K562 (cell line): ENCODE measurements at regions not wholly inside any gene's neighbourhood (a gene's known extent, or its start where the extent isn't known, plus 50 kb on each side); places are given as distances from the start of the nearest gene placed in this dataset.
"Not testable (repeated sequence)": the region's sequence is repeated elsewhere in the genome, so short reads cannot be mapped to it uniquely, and the experiment has no call there.

Source experiments
- ATAC-seq: fragments of 200-7000 bp; cut with Tn5 transposase; 3 replicates; pipeline ENCODE4 v1.9.1; 2020; ENCODE audit warnings: moderate library complexity
- BruUV-seq: library from RNA; stranded (reverse); fragments of 400-500 nt; replicated peaks from 2 replicates; lab custom pipeline; 2021; lab: Mats Ljungman, UMichigan
- CTCF ChIA-PET: fragments of 300-600 bp; formaldehyde crosslinking; extraction: SDS; loops from one replicate; lab custom pipeline; 2021; ENCODE audit warnings: low intra/inter-chr PET ratio; lab: Yijun Ruan, JAX
- POLR2A ChIA-PET: fragments of 300-600, 350-650 bp; sonication (Branson Sonifier 250); formaldehyde crosslinking; extraction: SDS; loops from one replicate; lab custom pipeline; 2021; ENCODE audit warnings: antibody characterized with exemption, inconsistent platforms; lab: Yijun Ruan, JAX
- DNase-seq, 4 experiments: peaks; one replicate each; pipeline versions ENCODE4 v3.0.0 to v3.0.0-alpha.2; 2011 to 2018; ENCODE audit warnings: low spot score in 3 of 4, mixed read lengths in 3 of 4; ENCODE audit errors: extremely low read depth in 1 of 4
- FAIRE-seq: peaks from 2 replicates; lab custom pipeline; 2011; peaks lifted over from hg19 to GRCh38; lab: Jason Lieb, UNC
- H2AFZ ChIP-seq: 2 replicates; pipeline ENCODE4 v1.6.0; 2011; ENCODE audit warnings: low read depth, low read length, control low read depth, inconsistent platforms
- H3K27ac ChIP-seq: fragments of 200-600 bp; 3 replicates; pipeline ENCODE4 v1.8.0; 2011; ENCODE audit warnings: low read depth, mild to moderate bottlenecking, control low read depth, inconsistent platforms, low read length, moderate library complexity, mixed read lengths; ENCODE audit errors: extremely low read depth
- H3K27me3 ChIP-seq, 2 experiments: fragments of 300-600 bp in 1 of 2; 2 replicates in 1 of 2; 3 replicates in 1 of 2; pipeline versions ENCODE4 v1.6.0 to v1.8.0; 2011; ENCODE audit warnings: inconsistent platforms in 2 of 2, low read length in 2 of 2, mild to moderate bottlenecking in 1 of 2, mixed read lengths in 1 of 2, moderate library complexity in 1 of 2; ENCODE audit not compliant: control insufficient read depth in 2 of 2, insufficient read depth in 2 of 2
- H3K36me3 ChIP-seq: fragments of 300-600 bp; 3 replicates; pipeline ENCODE4 v1.8.0; 2011; ENCODE audit warnings: mild to moderate bottlenecking, low read length, inconsistent platforms; ENCODE audit not compliant: control insufficient read depth, insufficient read depth
- H3K4me1 ChIP-seq, 2 experiments: fragments of 200-600 bp in 1 of 2; replicated peaks in 1 of 2; 2 replicates in 1 of 2; 3 replicates in 1 of 2; pipeline versions ENCODE4 v1.5.1 to v1.8.0; 2011; ENCODE audit warnings: inconsistent platforms in 2 of 2, low read length in 2 of 2, mild to moderate bottlenecking in 1 of 2, mixed read lengths in 1 of 2, moderate library complexity in 1 of 2; ENCODE audit not compliant: control insufficient read depth in 2 of 2, insufficient read depth in 2 of 2
- H3K4me2 ChIP-seq: 2 replicates; pipeline ENCODE4 v1.6.1; 2011; ENCODE audit warnings: low read length, control low read depth, inconsistent platforms, mixed read lengths; ENCODE audit not compliant: insufficient read depth
- H3K4me3 ChIP-seq: fragments of 200-600 bp; sonication (generic), shearing (Covaris generic); 2 replicates; pipeline ENCODE4 v1.5.1; 2016; ENCODE audit warnings: control low read depth, inconsistent platforms
- H3K79me2 ChIP-seq: fragments of 200-600 bp; 3 replicates; pipeline ENCODE4 v1.8.0; 2011; ENCODE audit warnings: low read length, inconsistent platforms; ENCODE audit not compliant: control insufficient read depth, insufficient read depth
- H3K9ac ChIP-seq, 2 experiments: 2 replicates each; pipeline versions ENCODE4 v1.6.0 to v1.6.1; 2011; ENCODE audit warnings: low read depth in 2 of 2, low read length in 2 of 2, control low read depth in 1 of 2, inconsistent platforms in 1 of 2, mild to moderate bottlenecking in 1 of 2, mixed read lengths in 1 of 2; ENCODE audit not compliant: insufficient read depth in 1 of 2
- H3K9me1 ChIP-seq: one replicate; pipeline ENCODE4 v1.6.0; 2011; ENCODE audit warnings: inconsistent platforms, mild to moderate bottlenecking, low read length, moderate library complexity; ENCODE audit not compliant: control insufficient read depth, insufficient read depth
- H3K9me3 ChIP-seq: replicated peaks from 2 replicates; pipeline ENCODE4 v1.5.1; 2011; ENCODE audit warnings: low read depth, low read length, inconsistent platforms; ENCODE audit not compliant: control insufficient read depth, insufficient read depth
- H4K20me1 ChIP-seq: replicated peaks from 2 replicates; pipeline ENCODE4 v1.6.1; 2011; ENCODE audit warnings: low read length, inconsistent platforms, mixed read lengths; ENCODE audit not compliant: control insufficient read depth, insufficient read depth
- CBX1 ChIP-seq: sonication (generic); IDR thresholded peaks from 2 replicates; pipeline ENCODE4 v1.6.1; 2016; ENCODE audit warnings: antibody characterized with exemption, low read depth, mild to moderate bottlenecking
- MAZ ChIP-seq, 2 experiments: fragments of 450-650 bp in 1 of 2; sonication (generic) in 1 of 2; formaldehyde crosslinking; IDR thresholded peaks in 1 of 2; conservative IDR thresholded peaks in 1 of 2; 2 replicates each; pipeline versions ENCODE4 v1.4.0 to v1.5.0; 2020; ENCODE audit warnings: mild to moderate bottlenecking in 1 of 2, missing genetic modification reagents in 1 of 2
- SIN3A ChIP-seq, 2 experiments: fragments of 150-350 bp in 1 of 2; IDR thresholded peaks; 2 replicates each; pipeline ENCODE4 v1.6.1; 2011 to 2016; ENCODE audit warnings: borderline replicate concordance in 2 of 2, low read depth in 2 of 2, low read length in 2 of 2, mild to moderate bottlenecking in 2 of 2, moderate library complexity in 2 of 2; ENCODE audit not compliant: control insufficient read depth in 1 of 2
- SPI1 ChIP-seq: IDR thresholded peaks from 2 replicates; pipeline ENCODE4 v1.6.1; 2011; ENCODE audit warnings: low read depth, low read length, control low read depth, borderline replicate concordance
- YBX1 ChIP-seq: fragments of 450-650 bp; IDR thresholded peaks from 2 replicates; pipeline ENCODE4 v1.7.1; 2016; ENCODE audit warnings: mild to moderate bottlenecking
- ZNF24 ChIP-seq: fragments of 450-650 bp; IDR thresholded peaks from 2 replicates; pipeline ENCODE4 v1.6.1; 2016
- WGBS: fragments of 100-300 bp; shearing (Covaris generic); methylation state at CpG from one replicate; pipeline ENCODE4 v1.1.6; 2016; ENCODE audit warnings: low coverage, mixed read lengths; ENCODE audit not compliant: insufficient coverage; ENCODE audit errors: missing lambda C conversion rate; 5-methylcytosine and 5-hydroxymethylcytosine counted together
- in situ Hi-C: fragments of 300-500 bp; cut with MboI; formaldehyde crosslinking; loops from 4 replicates; pipeline ENCODE4 v1.15.0; 2018; ENCODE audit warnings: inconsistent platforms, mixed read lengths
- intact Hi-C: fragments of 100-400 bp; cut with micrococcal nuclease; formaldehyde crosslinking; loops from 2 replicates; pipeline ENCODE4 v1.14.2; 2022

DNA sequence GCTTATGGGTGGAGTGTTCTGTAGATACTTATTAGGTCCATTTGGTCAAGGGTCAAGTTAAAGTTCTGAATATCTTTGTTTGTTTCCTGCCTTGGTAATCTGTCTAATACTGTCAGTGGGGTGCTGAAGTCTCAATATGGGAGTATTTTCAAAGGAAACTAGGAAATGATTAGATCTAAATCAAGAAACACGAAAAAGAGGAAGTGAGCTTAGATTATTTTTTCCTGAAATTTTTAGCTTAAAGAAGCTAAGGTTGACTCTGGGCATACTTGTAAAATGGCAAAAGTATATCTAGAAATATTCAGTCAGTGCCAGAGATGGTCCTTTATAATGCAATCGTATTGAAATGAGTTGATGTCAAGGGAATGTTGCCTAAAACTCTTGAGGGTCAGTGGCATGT, 313.5 kb downstream of the ICE1 start:
- H3K9ac ChIP-seq: no peak overlapping the region
- TF ChIP-seq ZNF24 (no peak), MAZ (CRISPR knock-in tag; conservative IDR thresholded peaks at IDR 0.05 in 1 of 2, IDR thresholded peaks at IDR 0.05 in 1 of 2) (no peak), SIN3A (IDR thresholded peaks at IDR 0.05; ENCODE audit: borderline replicate concordance in 2 of 2, control insufficient read depth in 1 of 2, low read depth in 2 of 2, low read length in 2 of 2) (no peak), CBX1 (no peak), SPI1 (peak; percentile 86), YBX1 (no peak)
- TF ChIP-seq, all 486 proteins: peak for 1
- intact Hi-C loops: no loop called here
- H4K20me1 ChIP-seq: no peaks in the 10 kb centered on the region
- no peaks in the 10 kb centered on the region for H3K36me3 ChIP-seq
- H3K9me1 ChIP-seq: no peaks in the 10 kb centered on the region
- CTCF ChIA-PET: no interaction called here
- no peak overlapping the region for H3K4me3 ChIP-seq
- DNase-seq: no peak
- no peak overlapping the region for H3K27ac ChIP-seq
- no peaks in the 10 kb centered on the region for H3K4me1 ChIP-seq
- no peaks in the 10 kb centered on the region for H3K9me3 ChIP-seq
- WGBS: 0% methylated on average over 2 of the region's 2 CpGs
- POLR2A ChIA-PET: no interaction called here
- no peak overlapping the region for H2AFZ ChIP-seq
- no peak for FAIRE-seq
- in situ Hi-C loops: no loop called here
- no TSS peak for BruUV-seq
- H3K27me3 ChIP-seq: no peaks in the 10 kb centered on the region
- no peak for ATAC-seq
- H3K4me2 ChIP-seq: no peak overlapping the region
- no peaks in the 10 kb centered on the region for H3K79me2 ChIP-seq

DNA sequence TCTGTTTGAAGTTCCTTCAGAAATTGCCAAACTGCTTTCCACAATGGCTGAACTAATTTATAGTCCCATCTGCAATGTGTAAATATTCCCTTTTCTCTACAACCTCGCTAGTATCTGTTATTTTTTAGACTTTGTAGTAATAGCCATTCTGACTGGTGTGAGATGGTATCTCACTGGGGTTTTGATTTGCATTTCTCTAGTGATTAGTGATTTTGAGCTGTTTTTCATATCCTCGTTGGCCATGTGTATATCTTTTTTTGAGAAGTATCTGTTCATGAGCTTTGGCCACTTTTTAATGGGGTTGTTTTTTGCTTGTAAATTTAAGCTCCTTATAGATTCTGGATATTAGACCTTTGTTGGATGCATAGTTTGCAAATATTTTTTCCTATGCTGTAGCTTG, 310.6 kb downstream of the ICE1 start:
- H3K9me3 ChIP-seq, H3K36me3 ChIP-seq, FAIRE-seq, H4K20me1 ChIP-seq, POLR2A ChIA-PET, DNase-seq, in situ Hi-C loops, H3K9ac ChIP-seq, H3K4me3 ChIP-seq, H2AFZ ChIP-seq, H3K79me2 ChIP-seq, H3K27me3 ChIP-seq, CTCF ChIA-PET, intact Hi-C loops, H3K4me2 ChIP-seq, H3K4me1 ChIP-seq, H3K9me1 ChIP-seq, ATAC-seq, BruUV-seq, H3K27ac ChIP-seq: not testable (repeated sequence)
- 0% methylated on average over 2 of the region's 2 CpGs for WGBS
